ENCODE measurements at regions not wholly inside any gene's neighbourhood (a gene's known extent, or its start where the extent isn't known, plus 50 kb on each side); places are given as distances from the start of the nearest gene placed in this dataset.

- no peak for DNase-seq (ENCODE audit: low read depth in 2 of 2)
Observed at GRCh38 chr22:49640366-49641095, 187.1 kb downstream of the BRD1 start.

GRCh38 chr22:49639956-49640355, 187.7 kb downstream of the BRD1 start:
- no peak for DNase-seq (ENCODE audit: low read depth in 2 of 2)

GRCh38 chr22:49638788-49639187, 188.9 kb downstream of the BRD1 start:
- DNase-seq (ENCODE audit: low read depth in 2 of 2): no peak

- no peak for DNase-seq (ENCODE audit: low read depth in 2 of 2)
Observed at GRCh38 chr22:49638001-49638400, 189.7 kb downstream of the BRD1 start.

- DNase-seq (ENCODE audit: low read depth in 2 of 2): no peak
Observed at GRCh38 chr22:49637255-49637760, 190.4 kb downstream of the BRD1 start.

- no peak for DNase-seq (ENCODE audit: low read depth in 2 of 2)
Observed at GRCh38 chr22:49636649-49637048, 191.0 kb downstream of the BRD1 start.

GRCh38 chr22:49636214-49636613, 191.5 kb downstream of the BRD1 start:
- no peak for DNase-seq (ENCODE audit: low read depth in 2 of 2)

GRCh38 chr22:49634006-49634772, 193.5 kb downstream of the BRD1 start:
- DNase-seq (ENCODE audit: low read depth in 2 of 2): no peak

- DNase-seq (ENCODE audit: low read depth in 2 of 2): no peak
Observed at GRCh38 chr22:49633010-49633324, 194.7 kb downstream of the BRD1 start.

GRCh38 chr22:49632199-49633009, 195.3 kb downstream of the BRD1 start:
- DNase-seq (ENCODE audit: low read depth in 2 of 2): no peak

GRCh38 chr22:49630448-49630946, 197.2 kb downstream of the BRD1 start:
- DNase-seq (ENCODE audit: low read depth in 2 of 2): no peak

- DNase-seq (ENCODE audit: low read depth in 2 of 2): no peak
Observed at GRCh38 chr22:49629586-49630447, 197.9 kb downstream of the BRD1 start.

- DNase-seq (ENCODE audit: low read depth in 2 of 2): no peak
Observed at GRCh38 chr22:49629261-49629570, 198.5 kb downstream of the BRD1 start.

- DNase-seq (ENCODE audit: low read depth in 2 of 2): no peak
Observed at GRCh38 chr22:49628391-49629260, 199.0 kb downstream of the BRD1 start.

GRCh38 chr22:49627217-49628181, 200.2 kb downstream of the BRD1 start:
- DNase-seq (ENCODE audit: low read depth in 2 of 2): no peak

- no peak for DNase-seq (ENCODE audit: low read depth in 2 of 2)
Observed at GRCh38 chr22:49626361-49627216, 201.1 kb downstream of the BRD1 start.

- DNase-seq (ENCODE audit: low read depth in 2 of 2): no peak
Observed at GRCh38 chr22:49624421-49625177, 203.1 kb downstream of the BRD1 start.

GRCh38 chr22:49623715-49624114, 204.0 kb downstream of the BRD1 start:
- DNase-seq (ENCODE audit: low read depth in 2 of 2): no peak
